RWPE1 (cell line): ENCODE measurements at regions not wholly inside any gene's neighbourhood (a gene's known extent, or its start where the extent isn't known, plus 50 kb on each side); places are given as distances from the start of the nearest gene placed in this dataset.
A peak's percentile ranks its signal among the peaks of the same experiment; 100 is the strongest.

Experiments
- CTCF ChIA-PET: fragments of 350-600 bp; sonication (Branson Sonifier 250); formaldehyde crosslinking; extraction: SDS; loops from one replicate; lab custom pipeline; 2021; lab: Yijun Ruan, JAX
- POLR2A ChIA-PET: fragments of 400-600 bp; formaldehyde crosslinking; extraction: SDS; loops from one replicate; lab custom pipeline; 2020; ENCODE audit warnings: antibody characterized with exemption; ENCODE audit not compliant: low non-redundant PET; lab: Yijun Ruan, JAX
- DNase-seq: peaks from one replicate; pipeline ENCODE4 v3.0.0; 2012; ENCODE audit warnings: low spot score
- H3K27ac ChIP-seq: fragments of 450-650 bp; 2 replicates; pipeline ENCODE4 v1.5.1; 2017
- CTCF ChIP-seq: fragments of 450-650 bp; conservative IDR thresholded peaks from 2 replicates; pipeline ENCODE4 v1.5.1; 2017; ENCODE audit warnings: low read depth, mild to moderate bottlenecking

GRCh38 chr3:106725566-106725965 lies 651.7 kb upstream of the CCDC54 start:
- POLR2A ChIA-PET: no interaction called here
- no peak for TF ChIP-seq CTCF
- no peak for DNase-seq
- CTCF ChIA-PET: interaction anchor here (0.6 kb wide), 1 partner anchor 21 kb away, joined by 3 read pairs; no protein-coding TSS in a partner anchor
- H3K27ac ChIP-seq: no peak overlapping the region

GRCh38 chr3:106728315-106729098 lies 648.7 kb upstream of the CCDC54 start:
- peak; percentile 75 for DNase-seq
- ChIA-PET CTCF (no interaction called here), POLR2A (no interaction called here)
- no peak for TF ChIP-seq CTCF
- H3K27ac ChIP-seq: no peak overlapping the region

GRCh38 chr3:106729481-106729880 lies 647.8 kb upstream of the CCDC54 start:
- no peak overlapping the region for H3K27ac ChIP-seq
- TF ChIP-seq CTCF: no peak
- DNase-seq: no peak
- CTCF ChIA-PET: no interaction called here
- POLR2A ChIA-PET: no interaction called here

GRCh38 chr3:106731230-106731629 lies 646.0 kb upstream of the CCDC54 start:
- no peak for TF ChIP-seq CTCF
- ChIA-PET CTCF (interaction anchor here (0.6 kb wide), 1 partner anchor 766 kb away, joined by 3 read pairs; no protein-coding TSS in a partner anchor), POLR2A (no interaction called here)
- no peak for DNase-seq
- no peak overlapping the region for H3K27ac ChIP-seq

- ChIA-PET POLR2A (no interaction called here), CTCF (no interaction called here)
- no peak for TF ChIP-seq CTCF
- no peak for DNase-seq
- H3K27ac ChIP-seq: no peak overlapping the region
These were observed 642.5 kb upstream of the CCDC54 start for GRCh38 chr3:106734712-106735111.

GRCh38 chr3:106737265-106737664 lies 640.0 kb upstream of the CCDC54 start:
- ChIA-PET CTCF (no interaction called here), POLR2A (no interaction called here)
- TF ChIP-seq CTCF: no peak
- no peak overlapping the region for H3K27ac ChIP-seq
- DNase-seq: no peak
